GM18951 (cell line): ENCODE measurements at regions not wholly inside any gene's neighbourhood (a gene's known extent, or its start where the extent isn't known, plus 50 kb on each side); places are given as distances from the start of the nearest gene placed in this dataset.

Source experiments
- POLR2A ChIP-seq: IDR thresholded peaks from 4 replicates; pipeline ENCODE4 v1.6.1; 2011; ENCODE audit warnings: mild to moderate bottlenecking; ENCODE audit not compliant: insufficient read length, insufficient read depth; ENCODE audit errors: extremely low read depth
- in situ Hi-C: fragments of 300-500 bp; cut with MboI; formaldehyde crosslinking; loops from one replicate; pipeline ENCODE4 v1.12.0; 2022; ENCODE audit warnings: low sequenced_read_pairs, mixed read lengths, inconsistent platforms; ENCODE audit not compliant: unreplicated experiment

GRCh38 chr5:117692606-117693005 is 1118.0 kb upstream of the SEMA6A start:
- in situ Hi-C loops = no loop called here
- TF ChIP-seq POLR2A = no peak

- TF ChIP-seq POLR2A = no peak
- in situ Hi-C loops = no loop called here
Observed at GRCh38 chr5:117691081-117691870, 1116.7 kb upstream of the SEMA6A start.

- in situ Hi-C loops = no loop called here
- no peak for TF ChIP-seq POLR2A
Observed at GRCh38 chr5:117690612-117691011, 1116.0 kb upstream of the SEMA6A start.

- in situ Hi-C loops = no loop called here
- no peak for TF ChIP-seq POLR2A
Observed at GRCh38 chr5:117686926-117687325, 1112.3 kb upstream of the SEMA6A start.

- no peak for TF ChIP-seq POLR2A
- in situ Hi-C loops = no loop called here
Observed at GRCh38 chr5:117682416-117682815, 1107.8 kb upstream of the SEMA6A start.

GRCh38 chr5:117681431-117682254 is 1107.0 kb upstream of the SEMA6A start:
- in situ Hi-C loops = no loop called here

GRCh38 chr5:117680426-117680825 is 1105.8 kb upstream of the SEMA6A start:
- TF ChIP-seq POLR2A = no peak
- in situ Hi-C loops = no loop called here

More at GRCh38 chr5:117681431-117682254, 1107.0 kb upstream of the SEMA6A start:
- TF ChIP-seq POLR2A = no peak

GRCh38 chr5:117679046-117679445 is 1104.4 kb upstream of the SEMA6A start:
- TF ChIP-seq POLR2A = no peak
- in situ Hi-C loops = no loop called here

GRCh38 chr5:117675646-117676045 is 1101.0 kb upstream of the SEMA6A start:
- in situ Hi-C loops = no loop called here
- TF ChIP-seq POLR2A = no peak

GRCh38 chr5:117671551-117671950 is 1096.9 kb upstream of the SEMA6A start:
- TF ChIP-seq POLR2A = no peak
- in situ Hi-C loops = no loop called here

GRCh38 chr5:117667105-117667504 is 1092.5 kb upstream of the SEMA6A start:
- no peak for TF ChIP-seq POLR2A
- in situ Hi-C loops = no loop called here

GRCh38 chr5:117665121-117665520 is 1090.5 kb upstream of the SEMA6A start:
- in situ Hi-C loops = no loop called here
- no peak for TF ChIP-seq POLR2A

- in situ Hi-C loops = no loop called here
Observed at GRCh38 chr5:117662361-117662760, 1087.7 kb upstream of the SEMA6A start.

GRCh38 chr5:117657541-117657940 is 1082.9 kb upstream of the SEMA6A start:
- in situ Hi-C loops = no loop called here

More at GRCh38 chr5:117662361-117662760, 1087.7 kb upstream of the SEMA6A start:
- no peak for TF ChIP-seq POLR2A

More at GRCh38 chr5:117657541-117657940, 1082.9 kb upstream of the SEMA6A start:
- no peak for TF ChIP-seq POLR2A
